ENCODE measurements at regions not wholly inside any gene's neighbourhood (a gene's known extent, or its start where the extent isn't known, plus 50 kb on each side); places are given as distances from the start of the nearest gene placed in this dataset.

GRCh38 chr15:25184356-25185155, 229.8 kb downstream of the SNRPN start:
- Histone ChIP-seq H3K36me3 (ENCODE audit: control insufficient read depth, insufficient read depth, low read length) (no peaks in the 10 kb centered on the region), H3K27me3 (ENCODE audit: control insufficient read depth, insufficient read depth, low read length) (no peaks in the 10 kb centered on the region), H3K4me3 (ENCODE audit: low read depth, low read length) (no peak overlapping the region)
- no peak for TF ChIP-seq CTCF (IDR thresholded peaks at IDR 0.05; ENCODE audit: insufficient read depth, low read length, poor library complexity, severe bottlenecking)
- DNase-seq (ENCODE audit: low read depth), result no peak

- H3K4me3 ChIP-seq (ENCODE audit: low read depth, low read length), result no peak overlapping the region
- DNase-seq (ENCODE audit: low read depth), result no peak
- no peaks in the 10 kb centered on the region for H3K27me3 ChIP-seq (ENCODE audit: control insufficient read depth, insufficient read depth, low read length)
- H3K36me3 ChIP-seq (ENCODE audit: control insufficient read depth, insufficient read depth, low read length), result no peaks in the 10 kb centered on the region
- TF ChIP-seq CTCF (IDR thresholded peaks at IDR 0.05; ENCODE audit: insufficient read depth, low read length, poor library complexity, severe bottlenecking), result no peak
Observed at GRCh38 chr15:25185156-25185710, 230.4 kb downstream of the SNRPN start.

GRCh38 chr15:25185791-25186190, 231.0 kb downstream of the SNRPN start:
- no peak for TF ChIP-seq CTCF (IDR thresholded peaks at IDR 0.05; ENCODE audit: insufficient read depth, low read length, poor library complexity, severe bottlenecking)
- no peak for DNase-seq (ENCODE audit: low read depth)
- H3K27me3 ChIP-seq (ENCODE audit: control insufficient read depth, insufficient read depth, low read length), result no peaks in the 10 kb centered on the region
- H3K4me3 ChIP-seq (ENCODE audit: low read depth, low read length), result no peak overlapping the region
- H3K36me3 ChIP-seq (ENCODE audit: control insufficient read depth, insufficient read depth, low read length), result no peaks in the 10 kb centered on the region

GRCh38 chr15:25186411-25186810, 231.6 kb downstream of the SNRPN start:
- H3K36me3 ChIP-seq (ENCODE audit: control insufficient read depth, insufficient read depth, low read length), result no peaks in the 10 kb centered on the region
- no peak for TF ChIP-seq CTCF (IDR thresholded peaks at IDR 0.05; ENCODE audit: insufficient read depth, low read length, poor library complexity, severe bottlenecking)
- H3K4me3 ChIP-seq (ENCODE audit: low read depth, low read length), result no peak overlapping the region
- no peak for DNase-seq (ENCODE audit: low read depth)
- no peaks in the 10 kb centered on the region for H3K27me3 ChIP-seq (ENCODE audit: control insufficient read depth, insufficient read depth, low read length)

GRCh38 chr15:25186906-25187645, 232.3 kb downstream of the SNRPN start:
- TF ChIP-seq CTCF (IDR thresholded peaks at IDR 0.05; ENCODE audit: insufficient read depth, low read length, poor library complexity, severe bottlenecking), result no peak
- DNase-seq (ENCODE audit: low read depth), result no peak
- no peaks in the 10 kb centered on the region for H3K36me3 ChIP-seq (ENCODE audit: control insufficient read depth, insufficient read depth, low read length)

More at GRCh38 chr15:25186906-25187645, 232.3 kb downstream of the SNRPN start:
- Histone ChIP-seq H3K27me3 (ENCODE audit: control insufficient read depth, insufficient read depth, low read length) (no peaks in the 10 kb centered on the region), H3K4me3 (ENCODE audit: low read depth, low read length) (no peak overlapping the region)

All from kidney epithelial cell (primary cell).